OCI-LY1 (cell line): ENCODE measurements at regions not wholly inside any gene's neighbourhood (a gene's known extent, or its start where the extent isn't known, plus 50 kb on each side); places are given as distances from the start of the nearest gene placed in this dataset.
"Not testable (repeated sequence)": the region's sequence is repeated elsewhere in the genome, so short reads cannot be mapped to it uniquely, and the experiment has no call there.

Experiments used
- H2AFZ ChIP-seq: fragments of 200-600 bp; sonication (generic), shearing (Covaris generic); 2 replicates; pipeline ENCODE4 v1.6.0; 2014; ENCODE audit warnings: antibody characterized with exemption, mild to moderate bottlenecking, low read length
- H3F3A ChIP-seq: fragments of 200-600 bp; sonication (generic), shearing (Covaris generic); 2 replicates; pipeline ENCODE4 v1.6.0; 2014; ENCODE audit warnings: mild to moderate bottlenecking, antibody characterized with exemption, low read length, moderate library complexity; ENCODE audit not compliant: insufficient read depth
- H3K27ac ChIP-seq: fragments of 200-600 bp; sonication (generic); 2 replicates; pipeline ENCODE4 v1.5.1; 2014; ENCODE audit warnings: low read length, mixed run types, mild to moderate bottlenecking, low read depth; ENCODE audit not compliant: poor library complexity, severe bottlenecking
- H3K27me3 ChIP-seq: fragments of 200-600 bp; sonication (generic); 2 replicates; pipeline ENCODE4 v1.6.0; 2014; ENCODE audit warnings: antibody characterized with exemption, mild to moderate bottlenecking, low read length, moderate library complexity; ENCODE audit not compliant: insufficient read depth
- H3K36me3 ChIP-seq: fragments of 200-600 bp; sonication (generic); 2 replicates; pipeline ENCODE4 v1.6.1; 2014; ENCODE audit warnings: mild to moderate bottlenecking, antibody characterized with exemption, low read length, moderate library complexity, mixed read lengths; ENCODE audit not compliant: insufficient read depth
- H3K4me1 ChIP-seq: fragments of 200-600 bp; sonication (generic); 2 replicates; pipeline ENCODE4 v1.5.1; 2014; ENCODE audit warnings: mild to moderate bottlenecking, low read length, moderate library complexity; ENCODE audit not compliant: insufficient read depth, severe bottlenecking
- H3K4me2 ChIP-seq: fragments of 200-600 bp; sonication (generic), shearing (Covaris generic); 2 replicates; pipeline ENCODE4 v1.6.1; 2014; ENCODE audit warnings: low read length
- H3K4me3 ChIP-seq: fragments of 200-600 bp; sonication (generic); 2 replicates; pipeline ENCODE4 v1.5.1; 2014; ENCODE audit warnings: low read length, low read depth, mild to moderate bottlenecking, mixed read lengths; ENCODE audit not compliant: poor library complexity, severe bottlenecking
- H3K79me2 ChIP-seq: fragments of 200-600 bp; shearing (Covaris generic); 2 replicates; pipeline ENCODE4 v1.6.1; 2016; ENCODE audit warnings: mixed run types, low read length, mixed read lengths; ENCODE audit not compliant: insufficient read depth
- H3K9ac ChIP-seq: fragments of 200-600 bp; sonication (generic), shearing (Covaris generic); 2 replicates; pipeline ENCODE4 v1.6.1; 2014; ENCODE audit warnings: mild to moderate bottlenecking, low read length, mixed read lengths
- H3K9me2 ChIP-seq: fragments of 200-600 bp; sonication (generic), shearing (Covaris generic); 2 replicates; pipeline ENCODE4 v1.6.1; 2014; ENCODE audit warnings: low read depth, mild to moderate bottlenecking, low read length, mixed read lengths
- H3K9me3 ChIP-seq: fragments of 200-600 bp; shearing (Covaris generic); 2 replicates; pipeline ENCODE4 v1.6.1; 2014; ENCODE audit warnings: low read length, mixed read lengths
- H4K20me1 ChIP-seq: fragments of 200-600 bp; sonication (generic), shearing (Covaris generic); 2 replicates; pipeline ENCODE4 v1.6.0; 2016; ENCODE audit warnings: mild to moderate bottlenecking, low read length; ENCODE audit not compliant: insufficient read depth
- CTCF ChIP-seq: fragments of 200-600 bp; sonication (generic), shearing (Covaris generic); IDR thresholded peaks from 2 replicates; pipeline ENCODE4 v1.5.1; 2017; ENCODE audit warnings: mild to moderate bottlenecking, antibody characterized with exemption, low read length, moderate library complexity, mixed read lengths
- EZH2 ChIP-seq: fragments of 200-600 bp; sonication (generic), shearing (Covaris generic); IDR thresholded peaks from 2 replicates; pipeline ENCODE4 v1.8.0; 2017; ENCODE audit warnings: borderline replicate concordance, mixed run types, mild to moderate bottlenecking, antibody characterized with exemption, low read length, moderate library complexity, mixed read lengths

- H3K9me2 ChIP-seq: no peaks in the 10 kb centered on the region
Measured at GRCh38 chr14:39641224-39641623, 209.0 kb upstream of the FBXO33 start.

GRCh38 chr14:39639009-39639408 is 206.8 kb upstream of the FBXO33 start:
- H4K20me1 ChIP-seq, H3K4me3 ChIP-seq, H3K36me3 ChIP-seq: not testable (repeated sequence)

More at GRCh38 chr14:39641224-39641623, 209.0 kb upstream of the FBXO33 start:
- Histone ChIP-seq H3F3A (no peaks in the 10 kb centered on the region), H2AFZ (no peak overlapping the region), H3K9ac (no peak overlapping the region), H4K20me1 (no peaks in the 10 kb centered on the region), H3K9me3 (no peaks in the 10 kb centered on the region), H3K27ac (no peak overlapping the region), H3K4me2 (peak overlapping the region; percentile 32; the same call in 1 of the 2 replicates), H3K4me3 (no peak overlapping the region), H3K4me1 (peaks cover 7% of the 10 kb centered on the region), H3K27me3 (no peaks in the 10 kb centered on the region), H3K36me3 (no peaks in the 10 kb centered on the region; the same call in 1 of the 2 replicates), H3K79me2 (no peaks in the 10 kb centered on the region)
- TF ChIP-seq EZH2 (no peak), CTCF (no peak)

GRCh38 chr14:39628087-39628486 is 195.9 kb upstream of the FBXO33 start:
- TF ChIP-seq CTCF: no peak
- no peak for TF ChIP-seq EZH2
- Histone ChIP-seq H3K27me3 (no peaks in the 10 kb centered on the region), H3K36me3 (no peaks in the 10 kb centered on the region), H3K4me3 (no peak overlapping the region), H3K9me3 (no peaks in the 10 kb centered on the region), H3K9ac (no peak overlapping the region), H2AFZ (no peak overlapping the region), H3K4me2 (no peak overlapping the region), H4K20me1 (no peaks in the 10 kb centered on the region), H3F3A (no peaks in the 10 kb centered on the region), H3K9me2 (no peaks in the 10 kb centered on the region), H3K79me2 (no peaks in the 10 kb centered on the region), H3K4me1 (no peaks in the 10 kb centered on the region), H3K27ac (no peak overlapping the region)

More at GRCh38 chr14:39639009-39639408, 206.8 kb upstream of the FBXO33 start:
- not testable (repeated sequence) for H2AFZ ChIP-seq, H3K27ac ChIP-seq, H3K9me3 ChIP-seq, H3K27me3 ChIP-seq, H3F3A ChIP-seq, H3K4me2 ChIP-seq, H3K79me2 ChIP-seq, H3K9me2 ChIP-seq, H3K4me1 ChIP-seq, H3K9ac ChIP-seq
